Neural progenitor cell (in vitro differentiated cells): ENCODE measurements at regions not wholly inside any gene's neighbourhood (a gene's known extent, or its start where the extent isn't known, plus 50 kb on each side); places are given as distances from the start of the nearest gene placed in this dataset.

Source experiments
- DNase-seq: peaks from one replicate; pipeline ENCODE4 v3.0.0-alpha.2; 2016; ENCODE audit warnings: low spot score
- H2AFZ ChIP-seq: fragments of 200-600 bp; sonication (generic); replicated peaks from 2 replicates; pipeline ENCODE4 v1.6.1; 2016; ENCODE audit warnings: antibody characterized with exemption
- H3F3A ChIP-seq: fragments of 200-600 bp; sonication (generic); 2 replicates; pipeline ENCODE4 v1.6.1; 2016; ENCODE audit warnings: antibody characterized with exemption, low read depth
- H3K27ac ChIP-seq: fragments of 200-600 bp; sonication (generic); 2 replicates; pipeline ENCODE4 v1.5.1; 2016; ENCODE audit warnings: mild to moderate bottlenecking
- H3K27me3 ChIP-seq: fragments of 200-600 bp; sonication (generic); 2 replicates; pipeline ENCODE4 v1.6.1; 2016; ENCODE audit warnings: mild to moderate bottlenecking, moderate library complexity
- H3K36me3 ChIP-seq: fragments of 200-600 bp; sonication (generic); 2 replicates; pipeline ENCODE4 v1.5.1; 2016
- H3K4me1 ChIP-seq: fragments of 200-600 bp; sonication (generic); 2 replicates; pipeline ENCODE4 v1.6.1; 2016; ENCODE audit warnings: mixed run types
- H3K4me2 ChIP-seq: fragments of 200-600 bp; sonication (generic); 2 replicates; pipeline ENCODE4 v1.6.1; 2016
- H3K4me3 ChIP-seq: fragments of 200-600 bp; sonication (generic); 2 replicates; pipeline ENCODE4 v1.5.1; 2016
- H3K79me2 ChIP-seq: fragments of 200-600 bp; sonication (generic); 2 replicates; pipeline ENCODE4 v1.6.1; 2016; ENCODE audit warnings: low read depth
- H3K9ac ChIP-seq: fragments of 200-600 bp; sonication (generic); 2 replicates; pipeline ENCODE4 v1.6.1; 2016
- H3K9me3 ChIP-seq: fragments of 200-600 bp; sonication (generic); 2 replicates; pipeline ENCODE4 v1.5.1; 2016; ENCODE audit warnings: low read depth
- H4K20me1 ChIP-seq: fragments of 200-600 bp; sonication (generic); 2 replicates; pipeline ENCODE4 v1.6.1; 2016; ENCODE audit warnings: low read depth
- H3K27ac Mint-ChIP-seq: 3 replicates; pipeline ENCODE4 v1.8.0; 2021; ENCODE audit warnings: mixed read lengths
- H3K27me3 Mint-ChIP-seq: 2 replicates; pipeline ENCODE4 v1.8.0; 2022; ENCODE audit warnings: low read depth, mild to moderate bottlenecking, inconsistent platforms, moderate library complexity, mixed read lengths; ENCODE audit not compliant: insufficient read depth
- H3K36me3 Mint-ChIP-seq: 3 replicates; pipeline ENCODE4 v1.8.0; 2021; ENCODE audit warnings: mixed read lengths
- H3K4me1 Mint-ChIP-seq: 3 replicates; pipeline ENCODE4 v1.8.0; 2021; ENCODE audit warnings: mixed read lengths
- H3K4me3 Mint-ChIP-seq: 3 replicates; pipeline ENCODE4 v1.8.0; 2021; ENCODE audit warnings: mild to moderate bottlenecking, moderate library complexity, mixed read lengths
- H3K9me3 Mint-ChIP-seq: 3 replicates; pipeline ENCODE4 v1.8.0; 2020; ENCODE audit warnings: mixed read lengths
- EZH2 ChIP-seq: fragments of 200-600 bp; sonication (generic); IDR thresholded peaks from 2 replicates; pipeline ENCODE4 v1.6.1; 2017; ENCODE audit warnings: antibody characterized with exemption, mild to moderate bottlenecking, moderate library complexity
- EZH2phosphoT487 ChIP-seq: fragments of 200-600 bp; sonication (generic); IDR thresholded peaks from 2 replicates; pipeline ENCODE4 v1.6.1; 2017; ENCODE audit warnings: antibody characterized with exemption
- TF ChIP-seq, protein P1 (sequence below): fragments of 200-600 bp; sonication (generic); IDR thresholded peaks from 2 replicates; pipeline ENCODE4 v1.5.1; 2017; ENCODE audit warnings: antibody characterized with exemption, mild to moderate bottlenecking

GRCh38 chr13:58043971-58044370, 412.4 kb downstream of the PCDH17 start:
- peaks cover 3% of the 10 kb centered on the region for H3K9me3 Mint-ChIP-seq
- no peak overlapping the region for H3K4me3 Mint-ChIP-seq
- Histone ChIP-seq H3K27ac (no peak overlapping the region), H3K9ac (no peak overlapping the region), H3K36me3 (no peaks in the 10 kb centered on the region), H4K20me1 (no peaks in the 10 kb centered on the region), H3K4me2 (no peak overlapping the region), H3K9me3 (no peaks in the 10 kb centered on the region), H3K4me1 (no peaks in the 10 kb centered on the region), H3F3A (no peaks in the 10 kb centered on the region), H3K79me2 (no peaks in the 10 kb centered on the region), H3K27me3 (no peaks in the 10 kb centered on the region), H3K4me3 (no peak overlapping the region), H2AFZ (no peak overlapping the region)
- H3K27ac Mint-ChIP-seq = no peak overlapping the region
- no peak for DNase-seq
- TF ChIP-seq EZH2 (no peak), EZH2phosphoT487 (no peak)
- TF ChIP-seq, protein P1, sequence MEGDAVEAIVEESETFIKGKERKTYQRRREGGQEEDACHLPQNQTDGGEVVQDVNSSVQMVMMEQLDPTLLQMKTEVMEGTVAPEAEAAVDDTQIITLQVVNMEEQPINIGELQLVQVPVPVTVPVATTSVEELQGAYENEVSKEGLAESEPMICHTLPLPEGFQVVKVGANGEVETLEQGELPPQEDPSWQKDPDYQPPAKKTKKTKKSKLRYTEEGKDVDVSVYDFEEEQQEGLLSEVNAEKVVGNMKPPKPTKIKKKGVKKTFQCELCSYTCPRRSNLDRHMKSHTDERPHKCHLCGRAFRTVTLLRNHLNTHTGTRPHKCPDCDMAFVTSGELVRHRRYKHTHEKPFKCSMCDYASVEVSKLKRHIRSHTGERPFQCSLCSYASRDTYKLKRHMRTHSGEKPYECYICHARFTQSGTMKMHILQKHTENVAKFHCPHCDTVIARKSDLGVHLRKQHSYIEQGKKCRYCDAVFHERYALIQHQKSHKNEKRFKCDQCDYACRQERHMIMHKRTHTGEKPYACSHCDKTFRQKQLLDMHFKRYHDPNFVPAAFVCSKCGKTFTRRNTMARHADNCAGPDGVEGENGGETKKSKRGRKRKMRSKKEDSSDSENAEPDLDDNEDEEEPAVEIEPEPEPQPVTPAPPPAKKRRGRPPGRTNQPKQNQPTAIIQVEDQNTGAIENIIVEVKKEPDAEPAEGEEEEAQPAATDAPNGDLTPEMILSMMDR = no peak
- peaks cover 2% of the 10 kb centered on the region for H3K27me3 Mint-ChIP-seq
- H3K4me1 Mint-ChIP-seq = no peaks in the 10 kb centered on the region
- H3K36me3 Mint-ChIP-seq = no peaks in the 10 kb centered on the region

DNA sequence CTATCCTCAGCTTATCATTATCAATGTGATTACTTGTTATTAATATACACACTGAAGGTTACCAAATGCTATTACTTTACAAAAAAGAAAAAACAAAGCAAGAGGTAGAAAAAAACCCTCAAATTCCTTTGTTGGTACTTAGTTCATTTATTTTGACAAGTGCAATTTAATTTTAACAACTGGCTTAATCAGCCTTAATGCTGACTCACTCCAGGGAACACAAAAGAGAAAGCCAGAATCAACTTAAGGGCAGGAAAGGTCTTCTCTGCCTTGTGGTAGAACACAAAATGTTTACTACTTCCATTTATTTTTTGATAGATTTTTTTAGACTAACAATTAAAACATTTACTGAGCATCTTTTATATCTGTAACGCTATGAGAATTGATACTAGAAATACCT, 417.1 kb downstream of the PCDH17 start:
- no peaks in the 10 kb centered on the region for H3F3A ChIP-seq
- Mint-ChIP-seq H3K27me3 (peaks cover 2% of the 10 kb centered on the region), H3K27ac (no peak overlapping the region), H3K4me1 (no peaks in the 10 kb centered on the region), H3K9me3 (peaks cover 3% of the 10 kb centered on the region), H3K4me3 (no peak overlapping the region), H3K36me3 (no peaks in the 10 kb centered on the region)
- no peaks in the 10 kb centered on the region for H4K20me1 ChIP-seq
- no peaks in the 10 kb centered on the region for H3K9me3 ChIP-seq
- H3K36me3 ChIP-seq = no peaks in the 10 kb centered on the region
- H2AFZ ChIP-seq = no peak overlapping the region
- H3K4me3 ChIP-seq = no peak overlapping the region
- no peak overlapping the region for H3K4me2 ChIP-seq
- H3K79me2 ChIP-seq = no peaks in the 10 kb centered on the region
- no peaks in the 10 kb centered on the region for H3K4me1 ChIP-seq
- H3K9ac ChIP-seq = no peak overlapping the region
- H3K27me3 ChIP-seq = no peaks in the 10 kb centered on the region
- H3K27ac ChIP-seq = no peak overlapping the region
- DNase-seq = no peak
- TF ChIP-seq EZH2phosphoT487 (no peak), EZH2 (no peak)
- TF ChIP-seq, protein P1 = no peak

GRCh38 chr13:58051396-58051795, 419.9 kb downstream of the PCDH17 start:
- H3K27me3 ChIP-seq = no peaks in the 10 kb centered on the region
- H2AFZ ChIP-seq = peak overlapping the region; percentile 84
- peaks cover 2% of the 10 kb centered on the region for H3K27me3 Mint-ChIP-seq
- no peak overlapping the region for H3K27ac Mint-ChIP-seq
- no peaks in the 10 kb centered on the region for H3K36me3 Mint-ChIP-seq
- no peak overlapping the region for H3K4me3 Mint-ChIP-seq
- H3K9ac ChIP-seq = no peak overlapping the region
- no peaks in the 10 kb centered on the region for H3K79me2 ChIP-seq
- H3K36me3 ChIP-seq = no peaks in the 10 kb centered on the region
- H3K9me3 ChIP-seq = no peaks in the 10 kb centered on the region
- TF ChIP-seq EZH2phosphoT487 (no peak), EZH2 (no peak)
- TF ChIP-seq, protein P1 = no peak
- H3K4me1 Mint-ChIP-seq = no peaks in the 10 kb centered on the region
- no peak overlapping the region for H3K4me2 ChIP-seq
- peaks cover 1% of the 10 kb centered on the region for H3K9me3 Mint-ChIP-seq
- H3K27ac ChIP-seq = no peak overlapping the region
- H3F3A ChIP-seq = no peaks in the 10 kb centered on the region
- H4K20me1 ChIP-seq = no peaks in the 10 kb centered on the region
- DNase-seq = no peak
- H3K4me3 ChIP-seq = no peak overlapping the region
- no peaks in the 10 kb centered on the region for H3K4me1 ChIP-seq
